Amniotic stem cell (primary cell): ENCODE measurements at regions not wholly inside any gene's neighbourhood (a gene's known extent, or its start where the extent isn't known, plus 50 kb on each side); places are given as distances from the start of the nearest gene placed in this dataset.

Experiments used
- DNase-seq: peaks from one replicate; lab custom pipeline; 2025; lab: John Stamatoyannopoulos, UW

DNA sequence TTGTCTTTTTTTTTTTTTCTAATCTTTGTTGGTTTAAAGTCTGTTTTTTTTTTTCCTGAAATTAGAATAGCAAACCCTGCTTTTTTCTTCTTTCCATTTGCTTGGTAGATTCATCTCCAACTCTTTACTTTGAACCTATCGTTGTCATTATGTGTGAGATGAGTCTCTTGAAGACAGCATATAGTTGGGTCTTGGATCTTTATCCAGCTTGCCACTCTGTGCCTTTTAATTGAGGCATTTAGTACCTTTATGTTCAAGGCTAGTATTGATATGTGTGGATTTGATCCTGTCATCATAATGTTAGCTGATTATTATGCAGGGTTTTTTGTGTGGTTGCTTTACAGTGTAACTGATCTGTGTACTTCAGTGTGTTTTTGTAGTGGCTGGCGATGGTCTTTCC is 383.8 kb downstream of the MAN2A1 start:
- no peak for DNase-seq

DNA sequence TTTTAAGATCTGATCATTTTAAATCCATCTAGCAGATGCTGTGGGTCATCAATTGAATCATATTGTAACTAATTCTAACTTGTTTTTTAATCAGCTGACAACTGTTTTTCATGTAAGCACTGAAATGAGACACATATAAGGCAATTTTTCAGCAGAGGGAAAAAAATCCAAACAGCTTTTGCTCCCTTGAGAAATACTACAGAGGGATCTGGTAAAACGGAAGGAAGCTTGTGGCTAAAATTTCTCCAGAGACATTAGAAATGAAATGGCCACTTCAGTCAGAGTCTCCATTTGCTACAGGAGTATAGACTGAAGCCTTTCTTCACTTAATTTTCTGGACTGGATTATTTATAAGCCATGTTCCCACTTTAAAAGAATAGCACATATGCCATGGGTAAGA is 385.9 kb downstream of the MAN2A1 start:
- no peak for DNase-seq

DNA sequence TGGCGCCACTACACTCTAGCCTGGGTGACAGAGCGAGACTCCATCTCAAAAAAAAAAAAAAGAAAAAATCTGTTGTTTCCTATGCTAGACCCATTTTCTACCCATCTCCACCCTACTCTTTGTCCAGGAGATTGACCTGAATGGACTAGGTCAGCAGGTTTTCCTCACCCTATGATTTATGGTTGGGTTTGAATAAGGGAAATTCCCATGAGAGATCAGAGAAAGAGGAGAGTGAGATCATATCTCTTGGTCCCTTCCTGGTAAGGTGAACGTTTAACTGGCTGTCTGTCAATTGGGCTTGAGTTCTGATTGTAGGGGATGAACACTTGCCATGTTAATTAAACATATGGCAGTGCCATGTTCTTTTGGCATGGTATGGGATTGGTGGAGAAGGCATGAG is 387.4 kb downstream of the MAN2A1 start:
- DNase-seq: no peak

DNA sequence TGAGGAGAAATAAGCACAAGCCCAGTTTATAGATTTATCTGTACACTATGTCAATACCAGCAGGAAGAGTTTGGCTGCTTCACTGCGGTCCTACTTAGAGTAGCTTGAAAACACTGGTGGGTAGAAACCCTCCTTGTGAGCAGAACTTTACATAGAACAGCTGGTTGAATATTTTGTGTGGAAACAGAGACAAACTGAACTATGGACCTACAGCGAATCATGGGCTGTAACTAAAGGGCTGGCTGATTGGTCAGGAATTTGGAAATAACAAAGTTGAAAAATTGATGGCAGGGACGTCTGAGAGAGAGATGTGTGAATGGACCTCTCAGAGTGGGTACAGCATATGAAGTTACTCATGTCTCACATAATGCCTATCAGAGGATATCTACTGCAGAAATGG is 392.5 kb downstream of the MAN2A1 start:
- no peak for DNase-seq

DNA sequence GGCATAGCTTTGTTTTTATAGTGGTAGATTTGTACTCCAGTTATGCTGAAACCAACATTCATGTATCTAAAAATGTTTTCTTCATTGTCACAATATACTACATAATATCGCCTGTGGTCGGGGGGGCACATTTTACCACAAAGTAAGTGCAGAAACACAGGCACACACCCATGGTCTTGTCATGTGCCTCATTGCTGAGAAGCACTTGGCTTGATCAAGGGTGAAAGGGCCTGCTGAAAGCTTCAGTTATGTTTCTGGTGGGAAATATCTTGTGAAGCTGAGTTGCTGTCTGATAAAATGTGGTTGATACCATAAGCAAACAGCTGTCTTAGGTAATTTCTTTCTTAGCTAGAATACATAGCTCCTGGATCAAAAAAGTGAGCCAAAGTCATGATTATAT is 393.1 kb downstream of the MAN2A1 start:
- no peak for DNase-seq

DNA sequence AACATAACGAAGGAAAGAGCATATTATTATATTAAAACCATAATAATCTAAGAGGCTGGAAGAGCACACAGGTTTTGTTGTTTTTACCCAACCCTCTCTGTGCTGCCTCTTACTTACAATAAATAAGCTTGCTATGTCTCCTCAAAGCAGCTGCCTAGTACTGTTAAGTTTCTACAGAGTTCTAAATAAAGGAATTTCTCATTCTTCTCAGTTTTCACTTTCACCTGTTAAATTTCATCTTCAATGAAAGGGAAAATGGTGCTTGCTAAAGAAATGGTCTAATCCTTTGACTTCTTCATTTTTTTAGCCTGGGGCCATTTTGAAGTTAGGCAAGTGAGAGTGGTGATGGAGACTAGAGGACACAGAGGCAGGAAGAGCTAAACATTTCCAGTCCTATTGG is 396.1 kb downstream of the MAN2A1 start:
- no peak for DNase-seq

DNA sequence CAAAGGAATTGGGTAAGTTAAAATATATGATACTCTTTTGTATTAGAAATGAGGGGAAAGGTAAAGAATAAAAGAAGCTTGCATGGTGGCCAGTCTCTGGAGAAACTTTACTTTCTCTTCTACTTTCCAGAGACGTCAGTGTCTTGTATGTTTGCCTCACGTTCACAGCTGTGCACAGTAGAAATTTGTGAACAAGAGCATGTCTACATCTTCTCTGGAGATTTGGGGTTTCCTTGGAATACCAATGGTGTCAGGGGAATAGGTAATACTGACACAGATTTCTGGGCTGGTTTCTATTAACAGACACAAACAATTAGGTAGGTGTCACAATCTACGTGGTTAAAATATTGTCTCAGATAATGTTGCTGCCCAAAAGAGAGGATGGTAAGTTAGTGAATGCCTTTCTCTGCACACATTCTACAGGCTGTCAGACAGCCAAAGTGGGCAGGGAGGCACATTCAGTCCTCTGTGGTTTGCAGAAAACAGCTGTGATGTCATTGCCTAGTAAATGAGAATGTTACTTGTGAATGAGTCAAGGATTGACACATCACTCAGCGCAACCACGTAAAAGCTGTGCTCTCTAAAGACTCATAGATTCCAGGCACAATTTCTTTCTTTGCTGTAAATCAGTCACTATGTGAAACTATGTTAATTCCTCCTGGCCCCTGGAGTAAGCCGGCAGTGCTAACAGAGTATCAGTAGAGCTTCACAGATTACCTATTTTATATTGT is 397.1 kb downstream of the MAN2A1 start:
- peak; percentile 65 for DNase-seq

DNA sequence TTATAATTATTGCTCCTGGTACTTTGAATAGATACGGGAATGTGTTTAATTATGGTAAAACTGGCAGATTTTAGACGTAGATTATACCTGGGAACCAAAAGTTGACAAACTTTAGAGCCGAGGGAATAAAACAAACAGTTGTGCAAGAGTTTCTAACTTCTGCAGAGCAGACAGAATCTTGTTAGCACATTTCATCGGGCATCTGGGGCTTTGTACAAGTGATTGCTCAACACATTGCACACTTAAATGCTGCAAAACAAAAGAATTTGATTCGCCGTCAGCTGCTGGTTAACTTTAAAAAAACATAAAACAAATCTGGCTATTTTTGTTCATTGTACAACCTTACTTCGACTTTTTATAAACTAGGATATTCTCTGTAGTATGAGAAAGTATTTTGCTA is 398.1 kb downstream of the MAN2A1 start:
- DNase-seq: no peak

DNA sequence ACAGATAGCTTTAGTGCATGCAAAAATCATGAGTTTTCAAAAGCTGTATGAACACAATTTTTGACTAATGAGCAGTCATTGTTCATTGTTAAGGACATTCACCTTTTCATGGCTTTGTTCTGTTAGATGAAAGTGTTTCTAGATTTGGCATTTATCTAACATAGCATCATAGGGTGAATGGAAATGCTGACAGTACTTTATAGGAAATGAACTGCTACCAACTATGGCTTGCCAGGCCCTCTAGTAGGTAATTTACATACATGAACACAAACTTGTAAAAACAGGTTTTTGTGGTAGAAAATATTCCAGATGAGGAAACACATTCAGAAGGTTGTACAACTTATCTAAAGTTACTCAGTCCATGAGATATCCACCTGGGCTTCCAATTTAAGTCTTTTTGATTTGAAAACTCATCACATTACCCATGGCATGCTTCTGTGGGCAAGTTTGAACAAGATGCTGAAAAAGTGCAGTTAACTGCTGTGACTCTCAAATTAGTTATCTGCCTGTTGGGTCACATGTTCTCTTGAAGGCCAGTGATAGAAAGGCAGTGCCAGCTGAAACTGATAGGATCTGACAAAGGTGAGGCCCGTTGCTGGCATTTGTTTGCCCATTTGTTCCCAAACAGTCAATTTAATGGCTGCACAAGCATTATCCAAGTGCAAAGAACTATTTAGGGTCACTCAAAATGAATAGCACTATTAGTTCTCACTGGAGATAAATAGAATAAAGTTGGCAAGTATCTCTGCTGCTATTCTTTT is 399.1 kb downstream of the MAN2A1 start:
- no peak for DNase-seq

DNA sequence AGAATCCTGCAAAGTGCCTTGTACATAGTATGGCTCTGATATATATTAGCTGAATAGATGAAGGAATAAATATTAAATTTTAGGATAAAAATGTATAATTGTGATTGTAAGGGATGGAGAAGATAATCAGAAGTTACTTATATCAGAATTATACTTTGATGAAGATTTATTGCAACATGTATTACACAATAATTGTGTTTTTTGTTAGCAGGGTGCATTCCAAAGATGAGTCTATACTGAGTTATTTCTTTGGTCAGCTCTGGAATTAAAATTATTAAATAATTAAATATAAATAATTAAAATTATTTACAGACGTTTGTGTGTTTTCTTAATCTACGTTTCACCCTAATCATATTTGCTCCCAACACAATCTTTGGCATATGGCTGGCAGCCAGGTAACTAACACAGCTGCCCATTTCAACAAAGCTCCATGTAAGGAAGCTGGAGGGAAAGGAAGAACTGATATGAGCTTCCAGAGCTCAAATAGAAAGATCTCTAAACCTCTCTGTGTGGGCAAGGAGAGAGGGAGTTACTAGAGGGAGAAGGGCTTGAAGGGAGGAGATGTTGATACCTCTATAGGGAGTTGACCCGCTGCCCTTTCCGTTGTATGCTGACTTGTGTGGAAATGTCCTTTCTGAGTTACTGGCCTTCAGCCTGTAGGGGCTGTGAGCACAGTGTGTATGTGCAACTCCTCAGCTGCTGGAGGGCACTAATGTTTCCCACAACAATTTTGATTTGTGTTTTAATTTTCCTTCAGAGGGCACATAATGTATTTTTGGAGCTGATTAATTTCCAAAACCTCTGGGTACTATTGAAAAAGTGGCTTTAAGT is 403.4 kb downstream of the MAN2A1 start:
- DNase-seq: no peak

DNA sequence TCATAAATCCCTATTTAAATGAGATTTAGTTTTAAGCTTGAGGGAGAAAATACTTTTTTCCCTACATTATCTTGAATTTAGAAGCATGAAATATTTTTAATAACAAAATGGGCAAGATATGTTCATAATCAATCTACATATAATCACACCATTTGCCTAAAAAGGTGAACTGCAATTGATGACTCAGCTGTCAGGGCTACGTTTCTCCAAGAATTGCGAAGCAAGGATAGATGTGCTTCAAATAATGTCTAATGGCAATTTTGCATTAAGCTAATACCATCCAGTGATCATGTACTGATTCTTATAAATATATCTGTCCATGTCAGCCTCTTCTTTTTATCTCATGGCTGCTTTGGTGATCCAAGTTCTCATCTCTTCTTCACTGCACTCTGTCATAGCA is 404.4 kb downstream of the MAN2A1 start:
- no peak for DNase-seq

DNA sequence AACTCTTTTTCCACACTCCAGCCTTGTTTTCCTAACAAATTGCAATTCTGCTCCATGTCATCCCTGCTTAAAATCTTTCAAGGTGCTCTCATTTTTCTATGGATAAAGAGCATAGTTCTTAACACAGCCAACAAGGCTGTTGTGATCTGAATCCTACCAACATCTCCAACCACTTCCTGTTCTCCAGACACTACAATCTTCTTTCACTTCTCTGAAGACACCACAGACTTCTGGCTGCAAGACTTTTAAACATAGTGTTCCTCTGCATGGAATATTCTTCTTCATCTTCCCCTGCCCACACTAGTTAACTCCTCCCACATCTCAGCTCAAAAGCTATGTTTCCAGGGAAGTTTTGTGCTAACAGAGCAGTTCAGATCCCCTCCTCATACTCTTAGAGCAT is 404.8 kb downstream of the MAN2A1 start:
- DNase-seq: no peak

DNA sequence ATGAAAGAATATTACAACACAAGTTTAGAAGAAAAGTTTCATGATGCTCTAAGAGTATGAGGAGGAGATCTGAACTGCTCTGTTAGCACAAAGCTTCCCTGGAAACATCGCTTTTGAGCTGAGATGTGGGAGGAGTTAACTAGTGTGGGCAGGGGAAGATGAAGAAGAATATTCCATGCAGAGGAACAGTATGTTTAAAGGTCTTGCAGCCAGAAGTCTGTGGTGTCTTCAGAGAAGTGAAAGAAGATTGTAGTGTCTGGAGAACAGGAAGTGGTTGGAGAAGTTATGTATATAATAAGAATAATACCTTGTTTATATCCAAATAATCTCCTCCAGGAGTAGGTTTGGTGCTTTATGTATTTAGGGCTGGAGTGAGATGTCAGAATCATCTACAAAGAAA is 406.7 kb downstream of the MAN2A1 start:
- no peak for DNase-seq

DNA sequence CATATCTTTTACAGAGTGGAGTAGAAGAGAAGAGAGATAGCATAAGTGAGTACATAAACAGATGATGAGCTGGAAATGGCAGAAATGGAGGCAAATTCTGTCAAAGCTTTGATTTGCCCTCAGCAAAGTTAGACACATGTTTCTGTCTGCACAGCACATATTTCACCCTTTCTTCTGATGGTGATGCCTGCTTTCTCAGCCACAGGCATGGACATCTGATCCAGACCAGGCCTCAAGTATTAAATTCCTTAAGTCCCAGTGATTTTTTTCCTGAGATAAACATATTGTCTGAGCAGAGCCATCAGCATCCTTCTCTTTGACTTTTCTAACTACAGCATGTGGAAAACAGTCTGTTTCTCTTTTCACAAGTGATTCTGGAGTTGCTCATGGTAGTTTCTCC is 409.8 kb downstream of the MAN2A1 start:
- no peak for DNase-seq

DNA sequence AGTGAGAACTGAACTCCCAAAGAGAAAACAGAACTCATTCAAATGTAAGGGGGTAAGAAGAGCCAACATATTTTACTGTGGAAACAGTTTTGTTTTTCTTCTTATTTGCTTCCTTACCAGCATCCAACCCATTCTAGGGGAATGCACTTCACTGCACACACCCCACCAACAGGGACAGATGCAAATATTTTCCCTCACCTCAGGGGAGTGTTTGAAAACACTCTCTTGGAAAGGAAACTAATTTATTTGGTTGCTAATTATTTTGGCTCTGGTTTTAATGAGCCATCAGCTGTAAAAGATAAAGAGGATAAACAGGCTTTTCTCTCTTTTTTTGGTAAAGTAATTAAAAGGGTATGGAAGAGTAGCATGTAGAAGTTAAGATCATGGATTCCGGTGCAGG is 413.4 kb downstream of the MAN2A1 start:
- no peak for DNase-seq

DNA sequence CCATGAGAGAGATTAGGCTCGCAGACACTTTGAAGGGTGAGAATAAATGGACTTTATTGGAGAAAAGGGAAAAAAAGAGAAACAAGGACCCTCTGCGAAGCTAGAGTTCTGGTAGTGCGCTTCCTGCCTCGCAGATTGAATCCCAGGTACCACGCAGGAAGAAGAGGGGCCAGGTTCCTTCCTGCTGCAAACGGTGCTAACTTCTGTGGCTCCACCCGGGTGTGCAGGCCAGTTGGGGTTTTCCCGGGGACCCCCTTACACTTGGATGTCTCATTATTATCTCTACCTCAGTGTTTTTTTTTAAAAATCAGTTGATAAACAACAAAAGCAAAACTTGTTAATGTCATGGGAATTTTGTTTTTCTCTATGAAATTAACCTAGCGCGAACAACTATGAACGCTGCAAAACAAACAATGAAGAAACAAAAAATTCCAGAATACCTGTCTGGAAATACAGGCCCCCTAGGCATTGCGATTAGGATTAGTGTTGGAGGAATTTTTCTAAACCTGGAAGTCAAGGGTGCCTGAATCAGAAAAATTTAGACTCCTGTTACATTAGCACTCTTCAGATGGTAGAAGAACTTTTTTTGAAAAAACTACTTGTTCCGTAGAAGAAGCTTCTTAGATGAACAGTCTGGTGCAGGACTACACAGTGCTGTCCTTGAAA is 414.5 kb downstream of the MAN2A1 start:
- no peak for DNase-seq

DNA sequence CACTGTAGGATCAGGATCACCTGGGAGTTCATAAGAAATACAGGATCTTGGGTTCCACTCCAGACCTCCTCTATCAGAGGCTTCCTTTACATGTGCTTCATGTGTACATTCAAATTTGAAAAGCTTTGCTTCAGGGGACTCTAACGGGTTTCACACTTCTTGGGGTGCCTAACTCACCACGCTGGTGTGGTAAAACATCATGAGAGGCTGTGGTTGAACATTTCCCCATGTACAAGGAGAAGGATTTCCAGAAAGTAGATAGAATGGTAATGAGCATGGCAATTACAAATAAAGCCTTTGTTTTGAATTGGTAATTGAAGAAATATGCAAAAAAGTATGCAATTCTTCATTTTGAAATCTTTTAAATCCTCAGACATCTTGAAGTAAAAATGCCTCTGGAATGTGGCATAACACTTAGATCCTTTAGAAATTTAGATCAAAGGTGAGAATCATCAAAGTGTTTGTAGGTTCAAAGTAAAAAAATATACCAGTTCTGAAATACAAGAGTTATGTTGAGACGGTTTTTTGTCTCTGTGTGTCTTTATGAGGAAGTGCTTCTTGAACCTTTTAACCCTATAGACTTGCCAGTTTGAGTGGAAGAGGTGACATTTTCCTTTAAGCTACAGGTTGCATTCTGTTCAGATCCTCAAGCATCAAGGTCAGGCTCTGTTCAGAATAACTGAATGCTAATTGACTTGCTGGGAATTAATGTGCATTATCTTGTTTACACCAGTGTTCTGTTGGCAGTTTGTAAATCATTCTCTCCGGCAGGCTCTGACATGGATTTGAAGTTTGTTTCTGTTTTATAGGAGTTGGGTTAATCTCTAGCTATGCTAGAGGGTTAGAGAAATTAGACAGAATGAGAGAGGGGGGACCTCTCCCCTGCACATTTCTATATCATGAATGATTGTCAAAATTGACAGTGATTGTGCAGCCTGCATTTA is 415.3 kb downstream of the MAN2A1 start:
- DNase-seq: no peak

DNA sequence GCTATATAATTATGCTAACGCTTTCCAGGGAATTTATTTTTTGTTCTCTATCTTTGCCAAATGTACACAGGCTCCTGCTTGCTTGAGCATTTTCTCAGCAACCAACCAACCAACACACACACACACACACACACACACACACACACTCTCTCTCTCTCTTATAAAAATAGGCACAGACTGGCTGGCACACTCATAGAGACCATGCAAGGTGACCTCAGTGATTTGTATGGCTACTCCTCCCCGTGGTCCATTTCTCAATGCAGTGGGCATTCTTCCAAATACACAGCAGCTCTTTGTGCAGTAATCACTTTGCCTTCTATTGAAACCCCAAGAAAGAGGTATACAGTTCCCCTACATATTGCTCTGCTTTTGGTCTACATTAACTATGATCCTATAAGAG is 416.0 kb downstream of the MAN2A1 start:
- no peak for DNase-seq

DNA sequence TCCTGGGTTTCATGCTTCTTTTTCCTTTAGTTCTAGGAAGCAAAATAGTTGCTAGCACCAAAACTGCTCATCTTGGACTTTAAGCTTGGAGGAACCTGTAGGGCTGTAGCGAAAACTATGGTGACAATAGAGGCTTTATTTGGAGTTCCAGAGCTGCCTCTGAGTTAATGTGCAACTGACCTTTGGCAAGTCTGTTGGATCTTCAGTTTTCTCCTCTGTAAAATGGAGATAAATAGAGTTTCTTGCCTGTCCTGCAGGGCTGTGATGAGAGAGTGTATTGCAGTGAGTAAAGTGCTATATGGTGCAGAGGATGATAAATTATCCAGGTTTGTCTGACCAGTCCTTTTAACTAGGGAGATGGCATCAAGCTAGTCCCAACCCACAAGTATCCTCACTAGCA is 417.0 kb downstream of the MAN2A1 start:
- no peak for DNase-seq

DNA sequence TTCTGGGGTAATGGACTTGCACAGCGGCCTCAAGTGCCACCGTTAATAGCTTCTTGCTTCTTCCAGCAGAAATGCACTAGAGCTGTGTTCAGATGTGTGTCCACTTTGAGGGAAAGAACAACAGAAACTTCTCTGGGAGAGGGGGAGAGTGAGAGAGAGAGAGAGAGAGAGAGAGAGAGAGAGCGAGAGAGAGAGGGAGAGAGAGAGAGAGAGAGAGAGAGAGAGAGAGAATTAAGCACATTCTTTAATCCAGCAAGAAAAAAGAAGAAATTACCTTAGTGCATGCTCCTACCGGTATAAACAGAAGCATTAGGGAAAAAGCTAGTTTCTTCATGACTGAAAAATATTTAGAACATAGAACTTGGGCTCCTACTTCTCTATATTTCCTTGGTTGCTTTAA is 418.8 kb downstream of the MAN2A1 start:
- DNase-seq: no peak

DNA sequence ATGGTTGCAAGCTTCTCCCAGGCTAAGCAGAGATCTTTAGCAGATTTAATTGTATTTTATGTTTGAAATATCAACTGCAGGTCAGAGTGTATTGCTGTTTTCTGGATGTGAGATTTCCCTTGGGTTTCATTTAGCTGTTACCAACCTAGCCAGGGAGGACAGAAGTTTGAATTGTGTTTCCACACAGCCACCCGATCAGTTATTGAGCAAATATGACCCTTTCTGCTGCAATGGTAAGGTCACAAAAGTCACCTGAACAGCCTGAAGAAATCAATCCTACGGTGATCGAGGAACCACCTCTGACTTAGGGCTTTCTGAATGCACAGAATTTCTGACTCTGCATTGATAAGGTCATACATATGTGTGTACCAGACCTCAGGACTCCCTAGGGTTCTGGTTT is 419.9 kb downstream of the MAN2A1 start:
- no peak for DNase-seq
